Calu3 (cell line): ENCODE measurements at regions not wholly inside any gene's neighbourhood (a gene's known extent, or its start where the extent isn't known, plus 50 kb on each side); places are given as distances from the start of the nearest gene placed in this dataset.

Experiments
- BruUV-seq: library from RNA; stranded (reverse); fragments of 400-500 nt; replicated peaks from 2 replicates; lab custom pipeline; 2021; lab: Mats Ljungman, UMichigan
- CTCF ChIA-PET: fragments of 300-600 bp; sonication (Branson Sonifier 250); formaldehyde crosslinking; loops from one replicate; lab custom pipeline; 2022; ENCODE audit warnings: antibody characterized with exemption; lab: Charles Lee
- DNase-seq: peaks from one replicate; pipeline ENCODE4 v3.0.0; 2022
- H3K27ac Mint-ChIP-seq: one replicate; pipeline ENCODE4 v1.8.0; 2022; ENCODE audit warnings: mixed read lengths; ENCODE audit not compliant: unreplicated experiment
- H3K27me3 Mint-ChIP-seq: one replicate; pipeline ENCODE4 v1.8.0; 2022; ENCODE audit warnings: mixed read lengths; ENCODE audit not compliant: unreplicated experiment
- H3K36me3 Mint-ChIP-seq: one replicate; pipeline ENCODE4 v1.8.0; 2022; ENCODE audit warnings: mild to moderate bottlenecking, moderate library complexity, mixed read lengths; ENCODE audit not compliant: insufficient read depth, unreplicated experiment
- H3K4me1 Mint-ChIP-seq: one replicate; pipeline ENCODE4 v1.8.0; 2022; ENCODE audit warnings: mild to moderate bottlenecking, low read depth, mixed read lengths; ENCODE audit not compliant: unreplicated experiment
- H3K4me3 Mint-ChIP-seq: one replicate; pipeline ENCODE4 v1.8.0; 2022; ENCODE audit warnings: mild to moderate bottlenecking, low read depth, moderate library complexity, mixed read lengths; ENCODE audit not compliant: unreplicated experiment
- H3K9me3 Mint-ChIP-seq: one replicate; pipeline ENCODE4 v1.8.0; 2022; ENCODE audit warnings: low read depth, mixed read lengths; ENCODE audit not compliant: unreplicated experiment
- intact Hi-C: fragments of 100-400 bp; cut with micrococcal nuclease; formaldehyde crosslinking; loops from one replicate; pipeline ENCODE4 v1.10.0; 2022; ENCODE audit not compliant: unreplicated experiment
- TF ChIP-seq, protein P1 (sequence below): fragments of 200-600 bp; IDR thresholded peaks from one replicate; pipeline ENCODE4 v1.8.0; 2022; ENCODE audit warnings: antibody characterized with exemption; ENCODE audit not compliant: unreplicated experiment

DNA sequence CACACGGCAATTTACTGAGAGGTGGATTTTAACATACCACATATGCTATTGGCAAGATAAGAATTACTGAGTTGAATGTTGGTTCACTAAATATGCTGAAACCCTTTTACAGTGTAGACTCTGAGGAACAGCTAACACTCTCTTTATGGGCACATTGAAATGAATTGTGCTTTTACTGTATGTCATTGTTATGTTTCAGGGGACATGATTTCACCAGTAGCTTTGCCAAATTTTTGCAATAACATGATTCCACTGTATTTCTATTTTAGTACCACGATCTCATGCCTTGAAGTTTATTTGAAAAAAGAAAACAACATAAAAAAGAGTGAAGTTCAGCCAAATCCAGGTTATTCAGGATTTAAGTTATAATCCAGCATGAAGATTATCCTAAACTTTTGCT, 188.5 kb downstream of the HLX start:
- CTCF ChIA-PET: no interaction called here
- intact Hi-C loops: no loop called here
- Mint-ChIP-seq H3K9me3 (peaks cover 8% of the 10 kb centered on the region), H3K36me3 (no peaks in the 10 kb centered on the region), H3K4me3 (no peak overlapping the region), H3K4me1 (no peaks in the 10 kb centered on the region), H3K27ac (no peak overlapping the region), H3K27me3 (no peaks in the 10 kb centered on the region)
- TF ChIP-seq, protein P1, sequence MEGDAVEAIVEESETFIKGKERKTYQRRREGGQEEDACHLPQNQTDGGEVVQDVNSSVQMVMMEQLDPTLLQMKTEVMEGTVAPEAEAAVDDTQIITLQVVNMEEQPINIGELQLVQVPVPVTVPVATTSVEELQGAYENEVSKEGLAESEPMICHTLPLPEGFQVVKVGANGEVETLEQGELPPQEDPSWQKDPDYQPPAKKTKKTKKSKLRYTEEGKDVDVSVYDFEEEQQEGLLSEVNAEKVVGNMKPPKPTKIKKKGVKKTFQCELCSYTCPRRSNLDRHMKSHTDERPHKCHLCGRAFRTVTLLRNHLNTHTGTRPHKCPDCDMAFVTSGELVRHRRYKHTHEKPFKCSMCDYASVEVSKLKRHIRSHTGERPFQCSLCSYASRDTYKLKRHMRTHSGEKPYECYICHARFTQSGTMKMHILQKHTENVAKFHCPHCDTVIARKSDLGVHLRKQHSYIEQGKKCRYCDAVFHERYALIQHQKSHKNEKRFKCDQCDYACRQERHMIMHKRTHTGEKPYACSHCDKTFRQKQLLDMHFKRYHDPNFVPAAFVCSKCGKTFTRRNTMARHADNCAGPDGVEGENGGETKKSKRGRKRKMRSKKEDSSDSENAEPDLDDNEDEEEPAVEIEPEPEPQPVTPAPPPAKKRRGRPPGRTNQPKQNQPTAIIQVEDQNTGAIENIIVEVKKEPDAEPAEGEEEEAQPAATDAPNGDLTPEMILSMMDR: no peak
- no TSS peak for BruUV-seq
- DNase-seq: no peak

DNA sequence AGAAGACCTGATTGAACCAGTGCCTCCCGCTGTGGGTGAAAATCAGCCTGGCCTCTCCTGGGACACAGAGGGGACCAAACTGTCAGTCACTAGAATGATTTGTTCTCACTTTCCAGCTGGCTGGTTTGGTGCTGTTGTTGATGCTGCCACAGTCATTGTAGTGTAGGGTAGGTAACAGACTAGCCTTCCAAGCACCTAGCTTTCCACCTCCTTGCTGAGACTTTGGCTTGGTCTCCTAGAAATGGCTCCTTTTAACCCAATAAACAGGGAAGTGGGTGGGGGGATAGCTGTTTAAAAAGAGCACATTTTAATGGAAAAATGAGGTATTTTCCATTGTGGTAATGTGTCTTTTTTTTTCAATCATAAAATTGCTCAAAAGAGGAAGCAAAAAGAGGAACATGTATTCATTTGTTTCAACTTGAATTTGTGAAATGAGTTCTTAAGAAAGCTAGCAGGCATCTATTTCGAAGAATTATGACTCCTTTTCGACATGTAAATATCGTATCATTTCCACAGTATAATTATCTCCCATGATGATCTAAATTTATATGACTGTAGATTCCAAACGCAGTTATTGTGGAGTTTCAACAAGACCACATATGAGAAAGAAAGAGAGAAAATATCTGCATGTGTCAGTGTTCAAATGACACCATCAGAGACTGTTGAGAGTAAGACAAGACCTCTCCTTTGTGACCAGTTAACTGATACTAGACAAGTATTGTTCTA, 190.1 kb downstream of the HLX start:
- Mint-ChIP-seq H3K4me1 (no peaks in the 10 kb centered on the region), H3K27ac (no peak overlapping the region), H3K27me3 (no peaks in the 10 kb centered on the region), H3K9me3 (peaks cover 2% of the 10 kb centered on the region), H3K4me3 (no peak overlapping the region), H3K36me3 (no peaks in the 10 kb centered on the region)
- no TSS peak for BruUV-seq
- CTCF ChIA-PET: interaction anchor here (0.6 to 0.7 kb wide), 2 partner anchors 16 to 321 kb away, joined by 3 read pairs; partner anchors contain the start of gene MTARC2
- intact Hi-C loops: no loop called here
- no peak for DNase-seq
- TF ChIP-seq, protein P1: no peak

DNA sequence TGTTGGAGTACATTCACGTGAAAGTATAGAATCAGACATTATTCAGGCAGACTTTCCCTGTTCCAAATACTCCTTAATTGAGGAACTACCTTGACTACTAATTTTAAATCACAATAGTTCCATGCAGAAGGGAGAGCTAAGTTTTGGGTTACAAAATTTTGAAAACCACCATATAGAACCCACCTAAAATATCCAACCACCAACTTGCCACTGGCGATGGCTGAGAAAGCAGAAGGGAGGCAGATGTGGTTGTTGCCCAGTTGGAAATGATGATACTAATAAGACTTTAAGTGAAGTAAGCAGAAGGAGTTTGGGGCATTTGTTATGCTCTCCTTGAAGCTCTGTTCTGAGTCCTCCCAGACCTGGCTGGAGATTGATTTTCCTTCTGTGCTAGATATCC, 190.7 kb downstream of the HLX start:
- peaks cover 2% of the 10 kb centered on the region for H3K9me3 Mint-ChIP-seq

DNA sequence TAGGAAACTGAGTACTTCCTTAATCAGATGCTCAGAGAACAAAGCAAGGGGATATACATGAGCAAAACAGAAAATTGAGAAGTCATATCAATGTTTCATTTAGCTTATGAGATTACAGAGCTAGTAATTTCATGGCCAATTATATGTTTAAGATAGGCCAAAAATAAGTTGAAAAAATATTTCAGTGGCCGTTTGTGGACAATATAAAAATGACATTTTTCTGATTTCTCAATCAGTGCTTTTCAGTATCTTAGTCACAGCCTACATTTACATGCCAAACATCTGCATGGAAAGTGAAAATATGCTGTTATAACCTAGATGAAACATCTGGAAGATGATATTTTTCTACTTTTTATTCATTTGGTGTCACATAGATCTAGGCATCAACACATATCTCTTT, 192.5 kb downstream of the HLX start:
- BruUV-seq: no TSS peak
- DNase-seq: no peak
- no peaks in the 10 kb centered on the region for H3K27me3 Mint-ChIP-seq
- H3K4me1 Mint-ChIP-seq: no peaks in the 10 kb centered on the region
- peaks cover 2% of the 10 kb centered on the region for H3K9me3 Mint-ChIP-seq
- no peak overlapping the region for H3K27ac Mint-ChIP-seq
- intact Hi-C loops: no loop called here
- no peaks in the 10 kb centered on the region for H3K36me3 Mint-ChIP-seq
- TF ChIP-seq, protein P1: no peak
- no peak overlapping the region for H3K4me3 Mint-ChIP-seq
- CTCF ChIA-PET: no interaction called here

More for the DNA sequence above, 190.7 kb downstream of the HLX start:
- H3K4me1 Mint-ChIP-seq: no peaks in the 10 kb centered on the region
- no peak overlapping the region for H3K4me3 Mint-ChIP-seq
- intact Hi-C loops: no loop called here
- no peaks in the 10 kb centered on the region for H3K36me3 Mint-ChIP-seq
- TF ChIP-seq, protein P1: no peak
- no peaks in the 10 kb centered on the region for H3K27me3 Mint-ChIP-seq
- no TSS peak for BruUV-seq
- H3K27ac Mint-ChIP-seq: no peak overlapping the region
- no peak for DNase-seq
- CTCF ChIA-PET: interaction anchor here (0.6 kb wide), 1 partner anchor 16 kb away, joined by 3 read pairs; no protein-coding TSS in a partner anchor
